HG03378 (cell line): ENCODE measurements at regions not wholly inside any gene's neighbourhood (a gene's known extent, or its start where the extent isn't known, plus 50 kb on each side); places are given as distances from the start of the nearest gene placed in this dataset.

Experiments used
- ATAC-seq: cut with Tn5 transposase; IDR thresholded peaks from one replicate; pipeline ENCODE4 v1.9.1; 2021; ENCODE audit warnings: mild to moderate bottlenecking, moderate library complexity; ENCODE audit not compliant: unreplicated experiment

DNA sequence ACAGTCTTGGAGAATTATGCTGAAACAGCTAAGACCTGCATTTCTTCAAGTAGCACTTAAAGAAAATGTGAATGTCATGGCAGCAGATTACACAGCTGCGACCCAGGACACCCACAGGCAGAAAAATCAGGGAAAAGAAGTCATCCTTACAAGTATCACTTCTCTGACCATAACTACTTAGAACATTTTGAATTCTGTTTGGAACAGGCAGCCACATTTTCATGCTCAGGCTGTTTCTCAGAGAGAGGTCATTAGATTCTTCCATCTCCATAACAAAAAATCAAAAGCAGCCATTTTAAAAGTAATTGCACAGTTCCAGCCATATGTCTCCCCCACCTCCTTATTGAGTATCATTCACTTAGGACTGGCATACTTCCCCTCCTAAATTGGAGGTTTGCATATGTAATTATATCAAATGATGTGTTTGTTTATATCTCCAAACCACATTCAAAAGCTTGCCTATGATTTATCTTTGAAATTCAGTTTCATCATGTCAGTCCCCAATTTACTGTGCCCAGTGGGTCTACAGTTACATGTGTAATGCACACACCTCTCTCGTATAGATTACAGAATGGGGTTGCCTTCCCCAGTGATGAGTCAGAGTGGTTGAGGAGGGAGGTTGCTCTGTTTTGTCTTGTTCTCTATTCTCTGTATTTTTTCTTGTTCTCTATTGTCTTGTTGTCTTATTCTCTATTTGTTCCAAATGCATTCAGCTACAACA, 276.5 kb upstream of the MTNR1B start:
- ATAC-seq = no peak

GRCh38 chr11:92696076-92696475, 273.4 kb upstream of the MTNR1B start:
- ATAC-seq = no peak

- ATAC-seq = no peak
These were observed 271.8 kb upstream of the MTNR1B start for GRCh38 chr11:92697461-92698312.

- no peak for ATAC-seq
These were observed 270.7 kb upstream of the MTNR1B start for GRCh38 chr11:92698742-92699141.

DNA sequence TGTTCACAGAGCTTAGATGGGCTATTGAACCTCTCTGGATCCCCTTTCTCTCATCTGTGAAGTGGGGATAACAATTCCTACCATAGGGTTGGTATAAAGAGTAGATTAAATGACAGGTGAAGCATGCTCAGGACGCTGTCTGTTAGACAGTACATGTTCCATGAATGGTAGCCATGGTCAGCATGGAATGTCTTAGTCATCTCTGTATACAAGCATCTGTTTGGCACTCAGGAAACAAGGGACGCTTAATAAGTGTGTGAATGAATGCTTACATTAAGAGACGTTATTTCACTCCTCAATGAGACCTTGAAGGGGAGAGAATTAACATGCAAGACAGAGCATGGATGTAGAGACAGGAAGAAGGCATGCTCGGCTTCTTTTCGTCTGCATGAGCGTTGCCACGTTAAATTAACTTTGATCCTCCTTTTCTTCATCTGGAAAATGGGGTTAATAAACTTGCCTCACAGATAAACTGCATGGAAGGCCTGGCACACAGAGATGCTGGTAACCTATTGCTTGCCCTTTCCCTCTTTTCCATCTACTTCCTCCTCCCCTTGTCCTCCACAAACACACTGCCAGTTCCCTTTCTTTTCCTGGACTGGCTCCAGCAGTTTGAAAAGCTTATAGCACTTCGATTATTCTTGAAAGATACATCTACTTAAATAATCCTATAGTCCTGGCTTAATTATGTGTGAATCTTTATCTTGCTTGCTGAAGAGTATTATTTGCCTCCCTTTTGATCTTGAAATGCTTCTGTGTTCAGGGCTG, 267.2 kb upstream of the MTNR1B start:
- ATAC-seq = no peak

- no peak for ATAC-seq
These were observed 266.5 kb upstream of the MTNR1B start for GRCh38 chr11:92702805-92703448.

- ATAC-seq = no peak
These were observed 266.0 kb upstream of the MTNR1B start for GRCh38 chr11:92703449-92703830.

DNA sequence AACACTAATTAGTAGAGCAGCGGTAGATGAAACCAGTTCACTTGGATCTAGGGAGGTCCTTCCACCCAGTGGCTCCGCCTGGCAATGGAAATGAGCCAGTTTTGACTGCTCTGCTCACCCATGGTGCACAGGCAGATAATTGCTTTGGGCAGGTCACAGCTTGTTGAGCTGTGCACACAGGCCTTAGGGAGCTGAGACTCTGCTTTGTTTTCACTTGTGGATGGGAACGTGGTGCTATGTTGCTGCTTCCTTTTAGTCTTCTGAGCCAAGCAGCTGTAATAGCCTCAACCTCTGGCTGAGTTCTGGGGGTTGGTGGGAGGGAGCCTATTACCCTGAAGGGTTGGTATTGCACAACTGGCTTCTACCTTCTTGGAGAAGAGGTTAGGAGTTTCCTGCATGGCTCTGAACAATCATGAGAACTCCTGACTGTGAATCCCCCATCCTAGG, 262.3 kb upstream of the MTNR1B start:
- no peak for ATAC-seq

- ATAC-seq = no peak
These were observed 261.8 kb upstream of the MTNR1B start for GRCh38 chr11:92707665-92708064.

DNA sequence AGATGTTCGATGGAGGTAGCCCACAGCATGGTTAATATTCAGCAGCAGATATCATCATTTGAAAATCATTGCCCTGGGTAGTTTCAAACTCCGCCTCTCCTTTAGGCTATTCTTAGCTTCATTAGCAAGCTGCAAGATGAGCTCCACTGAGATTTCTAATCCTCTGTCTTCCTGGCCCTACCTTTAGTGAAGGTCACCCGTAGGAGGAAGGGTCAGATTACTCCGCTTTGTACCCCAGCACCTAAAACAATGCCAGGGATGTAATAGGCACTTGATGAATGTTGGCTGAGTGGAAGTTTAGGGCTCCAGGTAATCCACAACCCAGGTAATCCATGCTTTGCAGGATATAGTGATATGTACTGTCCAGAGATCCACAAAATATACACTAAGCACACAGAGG, 260.1 kb upstream of the MTNR1B start:
- no peak for ATAC-seq

DNA sequence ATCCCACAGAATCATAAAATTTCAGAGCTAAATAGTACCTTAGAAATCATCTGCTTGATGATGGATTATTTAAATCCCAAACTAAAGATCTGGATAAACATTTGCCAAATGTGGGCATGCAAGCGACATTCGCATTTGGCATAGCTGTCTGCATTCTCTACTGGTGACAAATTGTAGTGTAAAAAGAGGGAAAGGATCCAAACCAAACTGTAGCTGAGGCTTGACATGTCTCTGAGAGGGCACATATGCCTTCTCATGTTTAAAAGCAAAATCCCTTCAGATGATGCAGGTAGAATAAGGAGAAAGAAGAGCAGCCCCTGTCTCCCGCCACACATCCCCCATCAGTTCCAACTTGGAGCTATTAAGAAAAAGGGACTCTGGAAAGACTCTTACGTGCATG, 257.5 kb upstream of the MTNR1B start:
- ATAC-seq = no peak

- ATAC-seq = no peak
These were observed 255.3 kb upstream of the MTNR1B start for GRCh38 chr11:92714111-92714510.

DNA sequence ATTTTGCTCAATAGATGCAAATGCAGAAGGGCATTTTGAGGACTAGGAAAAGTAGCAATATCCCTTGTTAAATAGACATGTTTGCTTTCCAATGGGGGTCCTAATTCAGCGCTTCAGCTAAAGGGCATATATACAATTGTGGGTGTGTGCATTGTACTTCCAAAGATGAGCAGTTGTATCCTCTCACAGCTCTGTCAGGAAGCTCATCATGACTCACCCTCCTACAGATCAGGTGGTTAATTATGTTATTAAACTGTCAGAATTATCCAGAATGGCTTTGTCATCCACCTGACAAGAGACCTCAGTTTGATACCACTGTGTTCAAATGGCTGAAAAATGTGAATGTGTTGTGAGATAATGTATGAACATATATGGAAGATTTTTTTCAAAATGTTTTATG, 252.2 kb upstream of the MTNR1B start:
- no peak for ATAC-seq

DNA sequence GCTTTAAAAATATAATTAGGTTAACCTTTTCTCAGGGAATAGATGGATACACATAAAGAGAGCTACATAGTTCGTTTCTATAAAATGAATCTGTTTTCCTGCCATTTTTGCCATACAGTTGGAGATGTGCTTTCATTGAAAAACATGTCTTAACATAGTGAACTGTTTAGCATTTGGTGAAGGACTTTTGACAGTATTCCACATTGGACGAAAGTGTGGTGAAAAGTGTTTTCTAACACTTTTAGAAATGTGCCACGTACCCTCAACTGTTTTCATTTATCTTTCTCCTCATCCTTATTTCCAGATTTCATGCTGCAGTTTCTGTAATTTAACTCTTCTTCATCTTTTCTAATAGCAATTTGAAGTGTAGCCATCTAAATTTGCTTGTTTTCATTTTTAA, 249.1 kb upstream of the MTNR1B start:
- no peak for ATAC-seq

GRCh38 chr11:92725352-92725751, 244.1 kb upstream of the MTNR1B start:
- ATAC-seq = no peak

DNA sequence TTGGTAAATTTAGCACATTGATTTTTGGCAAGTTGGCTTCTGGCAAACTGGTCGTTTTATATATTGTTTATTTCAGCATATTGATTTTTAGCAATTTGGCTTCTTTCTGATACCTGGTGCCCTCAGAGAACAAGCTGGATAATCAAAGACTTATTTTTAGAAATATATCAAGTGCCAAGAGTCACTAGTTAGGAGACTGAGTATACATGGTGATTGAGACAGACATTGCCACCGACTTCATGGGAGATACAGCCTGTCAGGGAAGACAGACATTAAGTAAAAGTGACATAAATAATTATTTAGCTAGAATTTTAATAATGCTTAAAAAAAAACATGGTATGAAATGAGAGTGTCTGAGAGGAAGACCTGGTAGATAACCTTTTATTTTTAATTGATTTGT, 242.3 kb upstream of the MTNR1B start:
- no peak for ATAC-seq

DNA sequence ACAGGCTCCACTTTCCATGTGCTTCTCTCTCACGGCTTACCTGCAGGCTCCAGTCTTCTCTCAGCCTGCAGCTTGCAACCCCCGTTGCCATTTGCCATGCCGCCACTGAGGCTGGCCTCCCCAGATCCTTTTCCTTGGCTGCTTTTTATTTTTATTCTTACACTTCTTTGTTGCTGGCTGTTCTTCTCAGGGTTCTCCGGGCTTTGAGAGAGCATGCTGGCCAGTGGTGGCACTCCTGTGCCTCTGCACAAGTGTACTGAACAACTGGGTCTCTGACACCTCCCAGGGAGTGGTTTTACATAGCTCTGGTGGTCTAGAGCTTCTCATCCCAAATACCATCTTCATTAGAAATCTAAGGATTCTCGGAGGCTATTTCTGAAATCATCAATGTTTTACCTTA, 241.7 kb upstream of the MTNR1B start:
- no peak for ATAC-seq

- no peak for ATAC-seq
These were observed 240.8 kb upstream of the MTNR1B start for GRCh38 chr11:92728628-92729027.

- no peak for ATAC-seq
These were observed 234.4 kb upstream of the MTNR1B start for GRCh38 chr11:92735039-92735438.

GRCh38 chr11:92738276-92738675, 231.2 kb upstream of the MTNR1B start:
- ATAC-seq = no peak

DNA sequence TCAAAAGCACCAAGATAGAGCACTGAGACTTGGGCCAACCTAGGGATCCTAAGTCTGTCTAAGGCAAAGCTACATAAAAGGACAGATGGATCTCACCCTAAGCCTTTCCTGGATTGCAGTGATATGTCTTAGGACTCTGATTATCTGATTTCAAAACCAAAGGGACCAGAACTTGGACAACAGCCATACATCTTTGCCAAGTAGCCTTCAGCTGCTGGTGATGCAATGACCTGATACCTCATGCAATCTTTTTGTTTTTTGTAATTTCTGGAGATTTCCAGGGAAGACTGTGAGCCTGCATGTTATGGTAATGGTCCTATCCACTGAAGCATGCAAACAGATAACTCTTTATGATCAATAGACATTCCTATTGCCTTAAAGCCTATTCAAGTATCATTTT, 230.4 kb upstream of the MTNR1B start:
- ATAC-seq = no peak
